ENCODE measurements at regions not wholly inside any gene's neighbourhood (a gene's known extent, or its start where the extent isn't known, plus 50 kb on each side); places are given as distances from the start of the nearest gene placed in this dataset.

DNA sequence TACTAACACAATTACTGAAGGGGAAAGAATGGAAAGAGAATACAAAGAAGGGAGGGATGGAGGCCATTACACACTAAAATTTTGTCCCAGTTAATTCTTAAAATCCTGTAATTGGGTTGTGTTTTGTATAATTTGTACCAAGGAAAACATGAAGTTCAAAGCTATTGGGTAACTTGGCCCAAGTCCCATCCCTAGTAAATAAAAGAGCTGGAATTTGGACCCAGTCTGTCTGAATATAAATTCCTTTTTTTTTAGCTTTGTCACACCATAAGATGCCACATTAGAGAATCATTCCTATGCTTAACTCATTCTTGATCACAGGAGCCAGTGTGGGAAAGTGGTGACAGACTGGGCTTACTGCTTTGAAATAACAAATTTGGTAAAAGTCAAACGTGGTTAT, 66.8 kb upstream of the CBLN4 start:
- no peaks in the 10 kb centered on the region for H3K79me1 ChIP-seq (ENCODE audit: insufficient read depth, low read depth, low read length, poor library complexity, severe bottlenecking)
- H4K20me1 ChIP-seq (ENCODE audit: control insufficient read depth, insufficient read depth, insufficient read length), result no peaks in the 10 kb centered on the region
- no peak overlapping the region for H3K18ac ChIP-seq (ENCODE audit: insufficient read length, low read depth, low read length)
- H2AK5ac ChIP-seq (ENCODE audit: insufficient read length, low read length), result no peak overlapping the region
- WGBS (ENCODE audit: extremely low coverage, insufficient read length, low lambda C conversion rate), result no CpG with 5 or more reads among the region's 1 CpG
- peaks cover 90 to 93% of the 10 kb centered on the region in 2 experiments for H3K9me3 Mint-ChIP-seq
- H3K4me2 ChIP-seq (ENCODE audit: insufficient read depth, insufficient read length, low read length), result no peak overlapping the region
- no peak for DNase-seq
- H2BK20ac ChIP-seq (ENCODE audit: low read depth, low read length, poor library complexity, severe bottlenecking), result no peak overlapping the region
- no peak overlapping the region for H4K91ac ChIP-seq (ENCODE audit: insufficient read length, low read depth, low read length)
- no peak overlapping the region for H3K4ac ChIP-seq (ENCODE audit: low read depth, low read length)
- no peak for TF ChIP-seq CTCF (conservative IDR thresholded peaks at IDR 0.05)
- no peaks in the 10 kb centered on the region for H3K4me1 ChIP-seq (ENCODE audit: insufficient read depth, low read length)
- no peak overlapping the region for H2BK15ac ChIP-seq (ENCODE audit: low read depth, low read length)
- no peak overlapping the region for H2BK120ac ChIP-seq (ENCODE audit: low read depth, low read length, poor library complexity, severe bottlenecking)
- no peak overlapping the region for H3K4me3 Mint-ChIP-seq
- H3K27ac ChIP-seq (ENCODE audit: insufficient read length, low read depth, low read length), result no peak overlapping the region
- H3K23ac ChIP-seq (ENCODE audit: insufficient read length, low read depth, low read length), result no peak overlapping the region
- no peaks in the 10 kb centered on the region for H3K79me2 ChIP-seq (ENCODE audit: insufficient read depth, low read length)
- H3K36me3 Mint-ChIP-seq (ENCODE audit: insufficient read depth in 1 of 3, low read depth in 3 of 3), result peaks cover 0 to 33% (median 8%) of the 10 kb centered on the region in 3 experiments; a peak in 5 of 7 replicates
- peaks cover 94% of the 10 kb centered on the region for H3K9me3 ChIP-seq (ENCODE audit: control insufficient read depth, low read depth, low read length)
- H3K56ac ChIP-seq (ENCODE audit: insufficient read length, low read depth, low read length), result no peak overlapping the region
- no peak overlapping the region for H3K14ac ChIP-seq (ENCODE audit: insufficient read depth, low read length)
- H3K27me3 ChIP-seq (ENCODE audit: insufficient read depth, low read length), result no peaks in the 10 kb centered on the region
- H3T11ph ChIP-seq (ENCODE audit: low read length), result no peak overlapping the region
- no peaks in the 10 kb centered on the region for H3K4me1 Mint-ChIP-seq
- no peaks in the 10 kb centered on the region for H3K23me2 ChIP-seq (ENCODE audit: insufficient read length, low read depth, low read length, poor library complexity, severe bottlenecking)
- H3K27ac Mint-ChIP-seq, result no peak overlapping the region
- H3K27me3 Mint-ChIP-seq (ENCODE audit: low read depth), result no peaks in the 10 kb centered on the region
- H2AFZ ChIP-seq (ENCODE audit: low read length), result no peak overlapping the region
- no peak overlapping the region for H2BK12ac ChIP-seq (ENCODE audit: insufficient read length, low read depth, low read length)
- H4K5ac ChIP-seq (ENCODE audit: insufficient read length, low read depth, low read length), result no peak overlapping the region
- H2BK5ac ChIP-seq (ENCODE audit: insufficient read length, low read length), result no peak overlapping the region
- H3K9ac ChIP-seq (ENCODE audit: extremely low read depth, insufficient read length, low read length), result no peak overlapping the region
- H4K8ac ChIP-seq (replicated peaks; ENCODE audit: insufficient read length, low read depth, low read length), result no peak overlapping the region

All from H9 (cell line).